ENCODE measurements at regions not wholly inside any gene's neighbourhood (a gene's known extent, or its start where the extent isn't known, plus 50 kb on each side); places are given as distances from the start of the nearest gene placed in this dataset.
"Not testable (repeated sequence)": the region's sequence is repeated elsewhere in the genome, so short reads cannot be mapped to it uniquely, and the experiment has no call there.

DNA sequence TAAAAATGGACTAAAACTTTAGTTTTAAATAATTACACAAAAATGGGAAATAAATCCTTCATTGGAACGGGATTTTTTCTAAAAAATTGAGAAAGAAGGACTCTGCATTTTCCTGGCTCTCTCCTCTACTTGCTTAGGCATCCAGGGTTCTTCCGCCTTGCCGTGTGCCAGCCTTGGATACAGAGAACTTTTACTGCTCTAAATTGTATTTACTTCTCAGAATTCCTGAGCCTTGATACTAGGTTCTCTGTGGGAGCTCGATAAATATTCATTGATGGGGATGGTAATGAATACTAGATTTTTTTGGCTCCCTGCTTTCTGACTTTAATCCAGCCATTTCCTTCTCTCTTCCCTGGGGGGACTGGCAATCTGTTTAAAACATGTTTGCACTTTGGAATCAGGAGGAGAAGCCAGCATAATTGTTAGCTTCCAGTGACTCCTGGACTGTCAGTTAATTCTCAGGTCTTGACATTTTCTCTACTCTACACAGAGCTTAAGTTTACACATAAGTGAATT is 746.1 kb upstream of the LRRTM1 start:
- intact Hi-C loops (cut with micrococcal nuclease), result no loop called here

DNA sequence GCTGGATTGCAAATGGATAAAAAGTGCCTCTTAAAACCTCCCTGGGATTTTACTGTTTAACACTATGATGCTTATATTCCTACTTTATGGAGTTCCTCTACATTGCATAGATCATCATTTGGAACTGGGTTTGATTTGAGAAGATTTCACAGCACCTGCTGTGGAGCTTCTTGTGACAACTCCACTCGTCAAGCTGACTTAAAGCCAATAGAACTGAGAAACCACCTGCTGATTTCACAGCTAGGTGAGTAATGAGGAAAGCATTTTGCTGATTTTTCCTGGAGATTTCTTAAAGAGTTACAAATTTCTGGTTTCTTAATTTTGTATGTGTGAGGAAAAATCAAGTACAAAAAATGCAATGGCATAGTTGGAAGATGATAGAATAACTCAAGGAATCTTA is 739.1 kb upstream of the LRRTM1 start:
- intact Hi-C loops (cut with micrococcal nuclease), result no loop called here

DNA sequence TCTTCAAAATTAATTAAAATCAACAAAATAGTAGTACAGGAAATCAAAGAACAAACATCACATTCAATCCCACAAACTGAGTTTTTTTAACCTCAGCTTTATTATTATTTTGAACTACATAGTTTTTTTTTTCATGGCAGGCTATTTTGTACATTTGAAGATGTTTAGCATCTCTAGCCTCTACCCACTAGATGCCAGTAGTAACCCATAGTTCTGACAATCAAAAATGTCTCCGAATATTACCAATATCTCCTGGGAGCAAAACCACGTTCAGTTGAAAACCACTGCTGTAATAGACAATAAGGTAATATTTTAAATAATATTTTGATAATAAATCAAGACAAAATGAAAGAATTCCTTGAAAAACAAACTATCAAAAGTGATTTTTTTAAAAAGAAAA is 702.6 kb upstream of the LRRTM1 start:
- intact Hi-C loops (cut with micrococcal nuclease), result no loop called here

DNA sequence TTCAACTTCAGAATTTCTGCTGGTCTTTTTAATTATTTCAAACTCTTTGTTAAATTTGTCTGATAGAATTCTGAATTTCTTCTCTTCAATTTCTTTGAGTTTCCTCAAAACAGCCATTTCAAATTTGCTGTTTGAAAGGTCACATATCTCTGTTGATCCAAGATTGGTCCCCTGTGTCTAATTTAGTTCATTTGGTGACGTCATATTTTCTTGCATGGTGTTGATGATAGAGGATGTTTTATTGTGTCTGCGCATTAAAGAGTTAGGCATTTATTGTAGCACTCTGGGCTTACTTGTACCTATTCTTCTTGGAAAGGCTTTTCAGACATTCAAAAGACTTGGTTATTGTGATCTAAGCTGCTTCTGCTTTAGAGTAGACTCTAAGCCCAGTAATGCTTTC is 698.4 kb upstream of the LRRTM1 start:
- intact Hi-C loops (cut with micrococcal nuclease), result no loop called here

DNA sequence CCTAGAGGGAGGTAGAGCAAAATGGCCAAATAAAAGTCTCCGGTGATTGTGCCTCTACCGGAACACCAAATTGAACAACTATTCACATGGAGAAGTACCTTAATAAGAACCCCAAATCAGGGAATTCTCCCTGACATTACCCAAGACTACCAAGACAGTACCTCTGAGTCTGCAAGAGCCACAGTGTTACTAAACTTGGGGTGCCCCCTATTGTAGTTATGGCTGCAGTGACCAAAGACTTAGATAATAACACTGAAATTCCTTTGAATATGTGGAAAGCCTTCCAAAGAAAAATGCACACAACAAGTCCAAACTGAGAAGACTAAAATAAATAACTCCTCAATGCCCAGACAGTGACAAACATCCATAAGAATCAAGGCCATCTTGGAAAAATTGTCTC is 682.9 kb upstream of the LRRTM1 start:
- intact Hi-C loops (cut with micrococcal nuclease), result no loop called here

DNA sequence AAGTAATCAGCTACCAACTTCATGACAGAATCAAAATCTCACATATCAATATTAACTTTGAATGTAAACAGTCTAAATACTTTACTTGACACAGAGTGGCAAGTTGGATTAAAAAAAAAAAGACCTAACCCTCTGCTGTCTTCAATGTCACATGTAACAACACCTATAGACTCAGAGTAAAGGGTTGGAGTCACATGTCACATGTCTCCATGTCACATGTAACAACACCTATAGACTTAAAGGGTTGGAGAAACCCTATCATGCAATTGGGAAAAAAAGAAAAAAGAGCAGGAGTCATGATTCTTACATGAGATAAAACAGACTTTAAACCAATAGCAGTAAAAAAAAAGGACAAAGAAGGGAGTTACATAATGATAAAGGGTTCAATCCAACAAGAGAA is 665.3 kb upstream of the LRRTM1 start:
- intact Hi-C loops (cut with micrococcal nuclease), result no loop called here

DNA sequence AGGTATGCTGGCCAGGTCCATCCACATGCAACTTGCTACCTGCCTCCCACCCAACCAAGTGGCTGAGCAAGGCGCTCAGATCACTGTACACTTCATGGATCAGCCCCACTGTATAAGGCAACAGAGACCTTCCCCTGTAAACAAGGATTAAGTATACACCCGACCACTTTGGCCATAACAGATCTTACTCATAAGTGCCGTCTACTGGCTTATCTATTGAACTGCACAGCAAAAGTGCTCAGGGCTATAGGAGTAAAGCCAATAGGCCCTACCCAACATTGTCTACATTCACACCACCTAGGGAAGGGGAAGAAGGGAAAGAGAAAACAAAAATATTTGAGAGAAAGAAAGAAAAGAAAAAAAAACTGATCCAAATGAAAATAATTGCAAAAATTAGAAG is 663.9 kb upstream of the LRRTM1 start:
- intact Hi-C loops (cut with micrococcal nuclease), result no loop called here

DNA sequence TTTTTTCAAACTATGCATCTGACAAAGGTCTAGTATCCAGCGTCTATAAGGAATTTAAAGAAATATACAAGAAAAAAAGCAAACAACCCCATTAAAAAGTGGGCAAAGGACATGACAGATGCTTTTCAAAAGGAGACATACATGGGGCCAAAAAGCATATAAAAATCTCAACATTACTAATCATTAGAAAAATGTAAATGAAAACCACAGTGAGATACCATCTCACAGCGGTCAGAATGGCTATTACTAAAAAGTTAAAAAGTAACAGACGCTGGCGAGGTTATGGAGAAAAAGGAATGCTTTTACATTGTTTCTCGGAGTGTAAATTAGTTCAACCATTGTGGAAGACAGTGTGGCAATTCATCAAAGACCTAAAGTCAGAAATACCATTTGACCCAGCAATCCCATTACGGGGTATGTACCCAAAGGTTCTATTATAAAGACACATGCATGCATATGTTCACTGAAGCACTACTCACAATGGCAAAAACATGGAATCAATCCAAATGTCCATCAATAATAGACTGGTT is 643.1 kb upstream of the LRRTM1 start:
- intact Hi-C loops (cut with micrococcal nuclease), result no loop called here

DNA sequence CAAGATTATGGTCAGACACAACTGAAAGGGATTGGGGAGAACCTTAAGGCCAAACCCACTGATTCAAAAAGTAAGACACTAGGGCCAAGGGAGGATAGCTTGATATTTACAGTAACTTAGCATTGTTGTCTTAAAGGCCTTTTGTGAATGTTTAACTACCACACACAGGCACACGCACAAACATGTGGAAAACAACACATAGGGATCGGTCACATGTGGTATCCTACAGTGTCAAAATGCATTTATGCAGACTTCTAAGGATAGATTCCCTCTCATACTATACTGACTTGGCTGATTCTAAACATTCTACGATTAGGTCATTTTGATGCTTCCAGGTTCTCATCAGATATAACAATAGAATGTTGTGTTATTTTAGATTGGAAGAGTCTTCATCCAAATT is 638.9 kb upstream of the LRRTM1 start:
- intact Hi-C loops (cut with micrococcal nuclease), result no loop called here

DNA sequence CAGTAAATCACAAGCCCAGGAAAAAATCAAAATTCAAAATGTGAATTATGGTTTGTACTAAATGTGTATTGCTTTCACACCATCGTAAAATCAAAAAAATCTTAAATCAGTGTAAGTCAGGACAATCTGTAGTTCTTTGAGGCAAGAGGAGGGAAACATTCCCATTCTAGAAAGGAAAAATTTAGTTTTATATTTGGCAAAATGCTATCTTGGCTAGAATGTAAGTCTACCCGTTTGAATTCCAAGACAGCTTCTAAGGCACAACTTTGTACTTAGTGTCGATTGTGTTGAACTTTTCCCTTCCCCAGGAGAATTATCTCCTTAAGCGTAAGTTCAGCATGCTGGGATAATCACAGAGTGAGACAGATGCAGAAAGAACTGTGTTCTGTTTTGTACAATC is 638.2 kb upstream of the LRRTM1 start:
- intact Hi-C loops (cut with micrococcal nuclease), result no loop called here

DNA sequence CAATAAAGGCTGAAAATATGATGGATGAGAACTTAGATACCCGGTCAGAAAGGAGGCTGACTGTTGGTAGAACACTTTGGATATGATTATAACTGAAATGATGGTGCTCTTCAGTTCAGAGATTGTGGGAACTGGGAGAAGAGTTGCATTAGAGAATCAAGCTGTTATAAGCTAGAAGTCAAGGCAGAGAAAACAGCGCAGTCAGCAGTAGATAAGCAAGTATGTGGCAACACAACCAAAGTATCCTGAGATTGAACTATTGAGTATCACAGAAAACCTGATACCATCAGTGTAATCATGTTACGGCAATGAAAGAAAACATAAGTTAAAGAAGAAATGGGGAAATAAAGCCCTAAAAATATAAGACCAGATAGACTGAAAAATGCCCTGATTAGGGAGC is 633.9 kb upstream of the LRRTM1 start:
- intact Hi-C loops (cut with micrococcal nuclease), result no loop called here

DNA sequence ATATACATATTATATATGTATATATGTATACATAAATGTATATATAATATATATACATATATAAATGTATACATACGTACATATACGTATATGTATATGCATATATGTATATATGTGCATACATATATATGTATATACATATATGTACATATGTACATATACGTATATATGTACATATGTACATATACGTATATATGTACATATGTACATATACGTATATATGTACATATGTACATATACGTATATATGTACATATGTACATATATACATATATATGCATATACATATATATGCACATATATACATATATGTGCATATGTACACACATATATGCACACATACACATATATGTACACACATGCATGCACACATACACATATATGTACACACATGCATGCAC is 627.3 kb upstream of the LRRTM1 start:
- intact Hi-C loops (cut with micrococcal nuclease), result not testable (repeated sequence)

DNA sequence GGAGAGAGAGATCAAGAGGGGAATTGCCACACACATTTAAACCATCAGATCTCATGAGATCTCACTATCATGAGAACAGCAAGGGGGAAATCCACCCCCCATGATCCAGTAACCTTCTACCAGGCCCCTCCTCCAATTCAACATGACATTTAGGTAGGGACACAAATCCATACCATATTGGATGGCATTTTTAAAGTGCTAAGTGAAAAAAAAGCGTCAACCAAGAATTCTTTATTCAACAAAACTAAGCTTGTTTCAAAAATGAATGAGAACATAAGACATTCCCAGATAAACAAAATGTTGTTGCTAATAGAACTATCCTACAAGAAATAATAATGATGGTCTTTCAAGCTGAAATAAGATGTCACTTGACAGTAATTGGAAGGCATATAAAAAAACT is 626.2 kb upstream of the LRRTM1 start:
- intact Hi-C loops (cut with micrococcal nuclease), result no loop called here

DNA sequence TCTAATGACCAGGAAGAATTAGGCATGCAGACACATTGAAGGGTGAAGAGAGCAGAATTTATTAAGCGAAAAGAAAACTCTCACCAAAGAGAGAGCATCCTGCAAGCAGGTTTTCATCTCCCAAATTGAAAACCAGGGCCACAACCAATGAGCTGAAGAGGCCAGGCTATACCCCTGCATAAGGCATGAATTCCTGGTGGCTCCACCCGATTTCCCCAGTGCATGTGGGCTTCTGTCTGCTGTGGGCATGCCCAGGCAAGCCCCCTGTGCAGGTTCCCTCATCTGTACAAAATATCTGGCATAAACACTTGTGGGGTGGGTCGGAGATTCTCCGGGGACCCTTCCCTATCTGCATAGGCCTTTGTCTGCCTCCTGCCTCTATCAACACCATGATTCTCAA is 621.6 kb upstream of the LRRTM1 start:
- intact Hi-C loops (cut with micrococcal nuclease), result no loop called here

DNA sequence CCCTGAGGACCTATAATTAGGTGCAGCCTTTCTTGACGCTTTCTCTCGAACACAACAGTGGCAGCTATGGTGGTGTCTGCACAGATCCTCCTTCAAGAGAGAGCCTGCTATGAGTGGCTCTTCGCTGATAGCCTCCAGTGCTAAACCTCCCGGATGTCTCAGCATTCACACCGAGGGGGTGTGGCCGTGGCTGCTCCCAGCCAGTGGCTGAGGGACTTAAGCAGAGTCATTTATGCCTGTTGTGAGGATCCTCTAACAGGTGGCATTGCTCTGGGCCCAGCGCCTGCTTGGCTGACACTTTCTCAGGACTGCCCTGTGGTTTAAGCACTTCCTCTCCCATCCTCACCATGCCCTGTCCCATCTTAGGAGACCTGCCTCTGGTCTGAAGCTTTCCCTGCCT is 592.0 kb upstream of the LRRTM1 start:
- intact Hi-C loops (cut with micrococcal nuclease), result no loop called here

DNA sequence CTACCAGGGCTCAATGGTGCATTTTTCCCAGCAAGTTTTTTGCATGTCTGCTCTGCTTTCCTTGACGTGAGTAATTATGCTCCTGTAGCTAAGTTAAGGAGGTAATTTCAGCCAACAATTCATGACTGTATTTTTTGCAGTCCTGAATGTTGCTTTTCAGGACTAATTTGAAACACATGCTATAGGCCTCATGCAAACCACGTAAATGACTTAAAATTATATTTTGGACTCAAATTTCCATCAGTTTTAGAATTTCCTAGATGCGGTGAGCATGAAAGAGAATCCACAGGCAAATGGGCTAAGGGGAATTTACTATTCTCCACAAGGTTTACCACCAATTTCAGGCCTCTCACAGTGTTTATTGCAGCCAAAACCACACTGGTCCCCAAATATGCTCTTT is 589.9 kb upstream of the LRRTM1 start:
- intact Hi-C loops (cut with micrococcal nuclease), result no loop called here

DNA sequence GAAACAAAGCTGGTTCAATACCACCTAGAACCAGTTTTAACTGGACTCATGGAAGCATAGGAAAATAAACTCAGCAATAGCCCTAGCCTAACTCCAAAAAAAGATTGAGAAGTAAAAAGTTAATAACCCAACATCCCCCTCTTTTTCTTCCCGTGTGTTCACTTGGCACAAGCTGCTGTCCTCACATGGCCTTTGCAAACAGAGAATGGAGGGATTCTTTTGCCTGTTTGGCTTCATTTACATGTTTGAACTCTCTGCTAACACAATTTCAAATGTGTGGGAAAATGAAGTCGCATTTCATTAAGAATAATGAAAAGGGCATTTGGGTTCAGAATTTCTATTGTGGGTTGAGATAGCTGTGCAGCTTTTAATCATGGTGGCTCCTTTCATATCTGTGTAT is 589.2 kb upstream of the LRRTM1 start:
- intact Hi-C loops (cut with micrococcal nuclease), result no loop called here

DNA sequence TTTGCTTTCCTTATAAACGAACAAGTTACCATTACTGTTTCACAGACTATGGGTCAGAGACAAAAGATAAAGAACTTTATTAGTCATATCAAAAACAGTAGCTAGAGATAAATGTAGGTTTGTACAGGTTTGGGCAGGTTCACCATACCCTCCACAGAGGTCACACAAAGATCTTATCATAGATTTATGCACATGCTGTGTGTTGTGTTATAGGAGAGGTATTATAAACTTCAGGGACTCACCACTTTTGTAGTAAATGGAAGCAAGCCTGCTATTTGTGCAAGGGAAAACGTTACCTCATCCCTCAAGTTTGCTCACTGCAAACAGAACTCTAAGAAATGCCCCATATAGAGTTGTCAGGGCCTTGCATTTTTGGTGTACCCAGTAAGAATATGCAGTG is 584.5 kb upstream of the LRRTM1 start:
- intact Hi-C loops (cut with micrococcal nuclease), result no loop called here

DNA sequence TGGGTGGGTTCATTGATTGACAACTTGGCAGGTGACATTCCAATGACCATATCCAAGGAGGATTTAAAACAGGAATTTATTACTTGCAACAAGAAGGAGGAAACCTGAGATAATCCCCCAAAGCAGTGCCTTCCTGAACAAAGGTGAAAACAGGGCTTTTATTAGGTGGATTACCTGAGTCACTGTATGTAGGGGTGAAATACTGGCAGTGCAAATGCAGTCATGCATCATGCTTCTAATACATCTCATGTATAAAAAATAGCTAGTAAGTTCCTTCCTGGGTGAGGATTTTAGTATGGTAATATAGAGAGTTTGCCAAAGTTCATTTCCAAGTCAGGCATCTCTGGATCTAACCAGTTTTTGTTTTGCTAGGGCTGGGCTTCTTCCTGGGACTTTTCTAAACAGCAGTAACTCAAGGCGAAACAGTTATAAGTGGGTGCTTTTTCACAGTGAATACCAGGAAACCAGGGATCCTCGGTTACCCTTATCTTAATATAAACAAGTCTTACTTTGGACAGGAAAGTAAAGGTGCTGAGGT is 583.4 kb upstream of the LRRTM1 start:
- intact Hi-C loops (cut with micrococcal nuclease), result no loop called here

DNA sequence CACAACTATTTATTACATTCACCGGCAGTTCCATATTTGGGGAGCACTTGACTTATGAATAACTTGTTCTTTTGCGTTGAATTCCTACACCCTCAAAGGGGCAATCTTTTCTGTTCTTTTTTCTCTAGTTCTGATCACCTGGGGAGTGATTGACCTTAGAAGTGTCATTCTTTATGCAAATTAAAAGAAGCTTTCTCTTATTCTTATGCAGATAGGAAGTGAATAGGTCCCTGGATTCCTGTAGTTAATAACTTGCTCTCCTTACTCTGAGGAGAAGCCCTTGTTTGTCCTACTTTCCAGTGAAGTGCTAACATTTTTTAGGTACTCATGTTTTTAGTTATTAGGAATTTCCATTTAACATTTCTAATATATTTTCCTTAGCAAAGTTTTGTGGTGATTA is 569.8 kb upstream of the LRRTM1 start:
- intact Hi-C loops (cut with micrococcal nuclease), result no loop called here

DNA sequence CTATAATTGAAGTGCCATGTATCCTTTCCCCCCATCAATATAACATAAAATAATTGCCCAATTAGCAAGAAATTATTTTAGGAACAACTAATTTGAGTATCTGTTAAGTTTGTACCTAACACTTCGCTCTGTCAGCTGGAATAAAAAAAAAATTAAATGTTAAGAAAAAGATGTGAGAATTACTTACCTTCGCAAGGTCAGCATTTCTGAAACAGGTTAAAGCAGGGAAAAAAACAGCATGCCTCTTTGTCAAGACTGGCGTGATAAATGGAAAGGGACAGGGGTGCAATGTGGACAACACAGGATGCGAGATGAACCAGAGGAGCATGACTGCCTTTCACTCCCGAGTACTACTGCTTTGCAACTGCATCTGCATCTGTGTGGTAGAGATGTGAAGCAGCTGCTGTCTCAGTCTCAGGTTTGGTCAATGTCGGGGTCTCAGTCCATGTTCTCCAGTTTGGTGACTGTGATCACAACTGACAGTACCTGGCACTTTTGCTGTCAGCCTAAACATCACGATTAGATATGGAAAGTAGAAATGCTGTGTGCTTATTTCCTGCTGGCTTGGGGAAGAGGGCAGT is 565.4 kb upstream of the LRRTM1 start:
- intact Hi-C loops (cut with micrococcal nuclease), result no loop called here

DNA sequence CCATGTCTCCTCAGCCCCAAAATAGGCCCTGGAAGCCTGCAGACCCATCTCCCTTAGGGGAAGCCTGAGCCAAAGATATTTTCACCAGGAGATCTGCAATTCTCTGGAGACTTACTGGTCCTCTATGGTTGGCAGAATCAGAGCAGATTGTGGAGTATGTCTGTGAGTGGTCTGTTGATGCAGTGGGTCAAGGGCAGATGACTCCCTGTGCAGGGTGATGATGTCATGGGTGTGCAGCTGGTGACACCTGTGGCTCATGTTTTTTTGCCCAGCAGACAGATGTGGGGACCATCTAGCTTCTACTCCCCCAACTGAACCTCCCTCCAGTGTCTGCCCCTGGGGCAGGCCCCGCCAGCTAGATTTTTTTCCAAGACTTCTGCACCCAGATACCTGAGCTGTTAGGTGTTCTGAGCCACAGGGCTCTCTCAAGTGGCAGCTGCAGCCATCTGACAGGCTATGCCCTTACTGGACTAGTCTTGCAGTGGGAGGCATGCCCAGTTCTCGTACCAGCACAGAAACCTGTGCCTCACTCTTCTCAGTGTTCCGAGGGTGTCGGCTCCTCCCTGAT is 558.7 kb upstream of the LRRTM1 start:
- intact Hi-C loops (cut with micrococcal nuclease), result no loop called here

DNA sequence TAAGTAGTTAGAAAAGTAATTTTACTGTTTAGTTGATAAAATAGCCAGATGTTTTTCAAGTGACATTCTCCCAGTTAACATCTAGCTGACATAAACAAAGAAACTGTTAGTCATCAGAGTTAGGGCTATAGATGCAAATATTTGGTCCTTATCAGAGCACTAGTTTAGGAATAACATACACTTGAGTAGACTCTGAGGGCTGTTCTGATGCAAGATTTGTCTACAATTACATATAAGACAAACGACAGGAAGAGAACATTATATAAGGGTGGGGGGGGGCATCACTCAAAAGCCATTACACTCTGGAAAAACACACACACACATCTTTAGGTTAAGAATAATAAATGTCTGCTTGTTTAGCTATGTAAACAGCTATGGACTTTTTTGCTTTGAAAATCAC is 554.4 kb upstream of the LRRTM1 start:
- intact Hi-C loops (cut with micrococcal nuclease), result no loop called here
